Activated CD8-positive, alpha-beta T cell treated with anti-CD3 and anti-CD28 coated beads for 36 hours (primary cell): ENCODE measurements at regions not wholly inside any gene's neighbourhood (a gene's known extent, or its start where the extent isn't known, plus 50 kb on each side); places are given as distances from the start of the nearest gene placed in this dataset.

Source experiments
- ATAC-seq: fragments of 200-7000 bp; cut with Tn5 transposase; one replicate; pipeline ENCODE4 v1.10.0; 2021; ENCODE audit warnings: mild to moderate bottlenecking, moderate library complexity
- CTCF ChIA-PET: fragments of 350-600 bp; sonication (Branson Sonifier 250); formaldehyde crosslinking; loops from one replicate; lab custom pipeline; 2021; ENCODE audit warnings: antibody characterized with exemption; lab: Charles Lee
- POLR2A ChIA-PET: fragments of 350-600 bp; sonication (Branson Sonifier 250); formaldehyde crosslinking; loops from one replicate; lab custom pipeline; 2021; ENCODE audit warnings: antibody characterized with exemption; lab: Charles Lee
- DNase-seq: peaks from one replicate; pipeline ENCODE4 v3.0.0-alpha.2; 2020
- H3K27ac Mint-ChIP-seq: one replicate; pipeline ENCODE4 v1.8.0; 2021; ENCODE audit warnings: mild to moderate bottlenecking, mixed read lengths
- H3K27me3 Mint-ChIP-seq: one replicate; pipeline ENCODE4 v1.8.0; 2021; ENCODE audit warnings: mixed read lengths
- H3K36me3 Mint-ChIP-seq: one replicate; pipeline ENCODE4 v1.8.0; 2021; ENCODE audit warnings: low read depth, mixed read lengths
- H3K4me1 Mint-ChIP-seq: one replicate; pipeline ENCODE4 v1.8.0; 2021; ENCODE audit warnings: low read depth, mixed read lengths
- H3K4me3 Mint-ChIP-seq: one replicate; pipeline ENCODE4 v1.8.0; 2021; ENCODE audit warnings: mild to moderate bottlenecking, moderate library complexity, mixed read lengths
- H3K9me3 Mint-ChIP-seq: one replicate; pipeline ENCODE4 v1.8.0; 2021; ENCODE audit warnings: mixed read lengths
- CTCF ChIP-seq: fragments of 200-600 bp; IDR thresholded peaks from one replicate; pipeline ENCODE4 v1.8.0; 2022; ENCODE audit warnings: antibody characterized with exemption, mild to moderate bottlenecking
- intact Hi-C: fragments of 100-400 bp; cut with micrococcal nuclease; formaldehyde crosslinking; loops from one replicate; pipeline ENCODE4 v1.10.0; 2022

DNA sequence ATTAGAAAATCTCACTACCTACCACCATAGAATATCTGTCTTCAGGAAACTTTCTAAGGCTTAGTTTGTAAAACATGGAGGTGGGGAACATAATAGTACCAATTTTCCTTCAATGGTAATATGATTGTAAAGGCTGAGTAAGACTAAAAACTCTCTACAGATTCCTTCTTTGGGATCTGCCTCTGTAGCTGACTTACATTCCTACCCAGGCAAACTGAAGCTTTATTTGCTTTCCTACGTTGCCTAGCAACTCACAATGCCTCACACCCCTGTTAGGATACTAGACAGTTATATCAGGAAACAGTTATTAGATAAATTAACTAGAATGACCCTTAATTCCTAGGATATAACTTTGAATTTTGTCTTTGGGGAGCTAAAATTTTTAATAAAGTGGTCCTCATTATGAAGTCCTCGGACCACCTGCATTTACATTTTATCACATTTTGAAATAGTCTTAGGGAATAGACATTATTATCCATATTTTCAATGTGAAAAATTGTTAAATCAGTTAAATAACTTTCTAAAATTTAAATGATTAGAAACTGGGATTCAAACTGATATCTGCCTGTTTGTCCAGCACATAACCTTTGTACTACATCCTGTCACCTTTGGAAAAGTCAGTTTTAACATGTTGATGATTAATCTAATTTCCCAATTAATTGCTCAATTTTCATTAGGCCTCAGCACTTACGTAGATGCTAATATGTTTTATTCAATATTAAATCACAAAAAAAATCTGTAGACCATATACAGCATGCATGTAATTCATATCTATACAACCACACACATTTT, 591.4 kb downstream of the RNF144B start:
- ChIA-PET CTCF (no interaction called here), POLR2A (no interaction called here)
- Mint-ChIP-seq H3K4me1 (no peaks in the 10 kb centered on the region), H3K27ac (no peak overlapping the region), H3K4me3 (no peak overlapping the region), H3K9me3 (peaks cover 4% of the 10 kb centered on the region), H3K36me3 (no peaks in the 10 kb centered on the region), H3K27me3 (no peaks in the 10 kb centered on the region)
- TF ChIP-seq CTCF: no peak
- intact Hi-C loops: no loop called here
- DNase-seq (no peak), ATAC-seq (no peak)

- TF ChIP-seq CTCF: no peak
- intact Hi-C loops: no loop called here
- Mint-ChIP-seq H3K27ac (no peak overlapping the region), H3K27me3 (no peaks in the 10 kb centered on the region), H3K9me3 (no peaks in the 10 kb centered on the region), H3K4me1 (no peaks in the 10 kb centered on the region), H3K4me3 (no peak overlapping the region), H3K36me3 (no peaks in the 10 kb centered on the region)
- POLR2A ChIA-PET: no interaction called here
- CTCF ChIA-PET: interaction anchor here (1.5 kb wide), 1 partner anchor 661 kb away, joined by 3 read pairs; no protein-coding TSS in a partner anchor
- DNase-seq: no peak
- no peak for ATAC-seq
These were observed 597.9 kb downstream of the RNF144B start for GRCh38 chr6:18985061-18985460.

DNA sequence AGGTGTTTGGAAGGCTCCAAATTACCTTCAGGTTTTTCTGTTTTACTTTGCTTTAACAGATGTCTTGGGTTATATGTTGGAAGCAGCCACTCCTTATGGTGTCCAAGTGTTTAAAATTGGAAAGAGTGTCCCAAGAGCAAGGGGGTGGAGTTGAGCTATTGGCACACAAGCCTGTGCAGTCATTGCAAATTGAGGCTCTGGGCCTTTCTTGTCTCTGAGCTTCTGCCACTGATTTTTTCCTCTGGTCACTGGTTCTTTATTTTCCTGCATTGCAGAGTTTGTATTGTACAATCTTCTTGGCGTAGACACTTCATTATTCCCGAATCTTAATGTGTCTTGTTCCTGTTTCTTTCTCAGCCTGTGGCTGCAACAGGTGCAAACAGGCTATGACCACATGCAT, 598.8 kb downstream of the RNF144B start:
- Mint-ChIP-seq H3K27ac (no peak overlapping the region), H3K4me1 (no peaks in the 10 kb centered on the region), H3K4me3 (no peak overlapping the region), H3K36me3 (no peaks in the 10 kb centered on the region), H3K9me3 (peaks cover 2% of the 10 kb centered on the region), H3K27me3 (no peaks in the 10 kb centered on the region)
- POLR2A ChIA-PET: no interaction called here
- ATAC-seq (no peak), DNase-seq (no peak)
- intact Hi-C loops: no loop called here
- CTCF ChIA-PET: interaction anchor here (1.5 kb wide), 1 partner anchor 662 kb away, joined by 3 read pairs; no protein-coding TSS in a partner anchor
- no peak for TF ChIP-seq CTCF

DNA sequence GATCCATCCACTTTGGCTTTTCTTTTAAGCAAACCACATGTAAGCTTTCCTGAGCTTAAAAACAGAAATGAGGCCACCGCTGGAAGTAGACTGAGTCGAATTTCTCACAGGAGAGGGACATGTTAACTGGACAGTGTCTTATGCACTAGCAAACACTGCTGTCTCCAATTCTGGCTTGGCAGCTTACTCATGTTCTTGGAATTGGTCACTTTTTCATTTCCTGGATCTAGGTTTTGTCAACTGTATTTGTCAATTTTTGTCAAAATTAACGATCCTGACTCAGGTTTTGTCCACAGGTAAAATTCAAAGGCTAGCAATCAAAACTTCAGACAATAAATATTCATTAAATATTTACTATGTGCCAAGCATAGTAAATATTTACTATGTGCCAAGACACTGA, 601.5 kb downstream of the RNF144B start:
- DNase-seq (no peak), ATAC-seq (no peak)
- no peaks in the 10 kb centered on the region for H3K27me3 Mint-ChIP-seq
- TF ChIP-seq CTCF: no peak
- no peaks in the 10 kb centered on the region for H3K4me1 Mint-ChIP-seq
- H3K4me3 Mint-ChIP-seq: no peak overlapping the region
- H3K27ac Mint-ChIP-seq: no peak overlapping the region
- intact Hi-C loops: no loop called here
- H3K36me3 Mint-ChIP-seq: no peaks in the 10 kb centered on the region
- peaks cover 3% of the 10 kb centered on the region for H3K9me3 Mint-ChIP-seq
- ChIA-PET POLR2A (no interaction called here), CTCF (no interaction called here)
